ENCODE measurements at regions not wholly inside any gene's neighbourhood (a gene's known extent, or its start where the extent isn't known, plus 50 kb on each side); places are given as distances from the start of the nearest gene placed in this dataset.

GRCh38 chr4:38453253-38453881, 210.6 kb upstream of the KLF3 start:
- no peak overlapping the region for H3K18ac ChIP-seq (ENCODE audit: low read depth, low read length)
- no peak overlapping the region for H2BK120ac ChIP-seq (ENCODE audit: low read depth, low read length)
- no peak overlapping the region for H3K4me2 ChIP-seq (ENCODE audit: low read depth, low read length)
- no peak overlapping the region for H2AFZ ChIP-seq (replicated peaks; ENCODE audit: low read length, poor library complexity)
- H3K9me3 ChIP-seq (ENCODE audit: control insufficient read depth, insufficient read depth, low read length), result no peaks in the 10 kb centered on the region
- no peak overlapping the region for H3K14ac ChIP-seq (replicated peaks; ENCODE audit: low read depth, low read length)
- no peak overlapping the region for H4K91ac ChIP-seq (ENCODE audit: insufficient read depth, low read depth, low read length)
- no peak overlapping the region for H3K56ac ChIP-seq (ENCODE audit: extremely low read depth, insufficient read depth, low read length)
- no peaks in the 10 kb centered on the region for H3K36me3 ChIP-seq (ENCODE audit: control insufficient read depth, insufficient read depth, low read length)
- no peak overlapping the region for H3K4ac ChIP-seq (ENCODE audit: low read depth, low read length)
- intact Hi-C loops (cut with micrococcal nuclease) (no loop called here), in situ Hi-C loops (cut with MboI; ENCODE audit: low sequenced_read_pairs) (no loop called here), dilution Hi-C loops (cut with HindIII; ENCODE audit: low sequenced_read_pairs, unreplicated experiment) (no loop called here)
- no peak overlapping the region for H2AK5ac ChIP-seq (ENCODE audit: low read depth, low read length)
- H4K5ac ChIP-seq (ENCODE audit: low read depth, low read length), result no peak overlapping the region
- no peak overlapping the region for H3K9ac ChIP-seq (ENCODE audit: low read depth, low read length)
- peaks cover 23% of the 10 kb centered on the region for H3K27me3 ChIP-seq (ENCODE audit: control insufficient read depth, insufficient read depth, low read length)
- no peak overlapping the region for H2BK15ac ChIP-seq (ENCODE audit: low read depth, low read length)
- H3K4me1 ChIP-seq (ENCODE audit: control insufficient read depth, insufficient read depth, low read length), result no peaks in the 10 kb centered on the region
- no peaks in the 10 kb centered on the region for H3K9me1 ChIP-seq (ENCODE audit: insufficient read depth, low read length)
- ChIA-PET CTCF (interaction anchor here (1.1 kb wide), 1 partner anchor 13 kb away, joined by 3 read pairs; no protein-coding TSS in a partner anchor), POLR2A (ENCODE audit: unreplicated experiment) (no interaction called here)
- no peak for TF ChIP-seq FOS (IDR thresholded peaks at IDR 0.05; ENCODE audit: low read depth, low read length)
- no peak for TF ChIP-seq MAZ (IDR thresholded peaks at IDR 0.05; ENCODE audit: borderline replicate concordance, low read depth, low read length)
- TF ChIP-seq RFX5 (IDR thresholded peaks at IDR 0.05; ENCODE audit: low read depth, low read length), result no peak
- no peak for TF ChIP-seq MAFK (IDR thresholded peaks at IDR 0.05; ENCODE audit: low read depth, low read length)
- no peak for TF ChIP-seq CTCF (conservative IDR thresholded peaks at IDR 0.05; ENCODE audit: low read depth, low read length)
- no peak for TF ChIP-seq ELK1 (IDR thresholded peaks at IDR 0.05; ENCODE audit: borderline replicate concordance, low read depth, low read length)
- no peak for TF ChIP-seq SMC3 (IDR thresholded peaks at IDR 0.05; ENCODE audit: low read depth, low read length)
- H3K23ac ChIP-seq (ENCODE audit: low read depth, low read length), result no peak overlapping the region
- no peak overlapping the region for H3K27ac ChIP-seq (ENCODE audit: insufficient read depth, low read length)
- no peaks in the 10 kb centered on the region for H3K79me1 ChIP-seq (ENCODE audit: low read depth in 1 of 2, low read length in 2 of 2)
- no peak overlapping the region for H4K8ac ChIP-seq (ENCODE audit: low read depth in 2 of 2, low read length in 2 of 2)
- H2AK9ac ChIP-seq (replicated peaks; ENCODE audit: low read depth, low read length, poor library complexity), result no peak overlapping the region
- WGBS, 2 experiments (ENCODE audit: extremely low coverage in 2 of 2, insufficient read length in 1 of 2), result 60% methylated on average over 1 of the region's 3 CpGs; no CpG with 5 or more reads in 1 of the 2 experiments
- H2BK5ac ChIP-seq (ENCODE audit: low read depth, low read length, poor library complexity, severe bottlenecking), result no peak overlapping the region
- H2BK20ac ChIP-seq (ENCODE audit: low read depth, low read length), result no peak overlapping the region
- DNase-seq, result no peak
- no peaks in the 10 kb centered on the region for H4K20me1 ChIP-seq (ENCODE audit: insufficient read depth, low read length)
- no TSS peak for BruUV-seq (replicated peaks)
- no peak for ATAC-seq (ENCODE audit: low read depth)
- H3K4me3 ChIP-seq (ENCODE audit: insufficient read depth, low read depth, low read length), result no peak overlapping the region

Measured in IMR-90 (cell line).